Smooth muscle cell (in vitro differentiated cells): ENCODE measurements at regions not wholly inside any gene's neighbourhood (a gene's known extent, or its start where the extent isn't known, plus 50 kb on each side); places are given as distances from the start of the nearest gene placed in this dataset.

ENCODE experiments used
- DNase-seq: peaks from one replicate; lab custom pipeline; 2025; ENCODE audit not compliant: unreplicated experiment; lab: John Stamatoyannopoulos, UW
- H2AFZ ChIP-seq: fragments of 200-600 bp; sonication (generic); 2 replicates; pipeline ENCODE4 v1.6.0; 2016; ENCODE audit warnings: antibody characterized with exemption, low read depth, mild to moderate bottlenecking
- H3F3A ChIP-seq: fragments of 200-600 bp; sonication (generic); 2 replicates; pipeline ENCODE4 v1.6.0; 2017; ENCODE audit warnings: antibody characterized with exemption, low read depth
- H3K27ac ChIP-seq: fragments of 200-600 bp; sonication (generic); 2 replicates; pipeline ENCODE4 v1.5.1; 2016; ENCODE audit warnings: low read depth, mild to moderate bottlenecking
- H3K27me3 ChIP-seq: fragments of 200-600 bp; sonication (generic); 2 replicates; pipeline ENCODE4 v1.6.1; 2016; ENCODE audit warnings: low read depth, mild to moderate bottlenecking
- H3K36me3 ChIP-seq: fragments of 200-600 bp; sonication (generic); 2 replicates; pipeline ENCODE4 v1.5.1; 2016; ENCODE audit warnings: low read depth
- H3K4me1 ChIP-seq: fragments of 200-600 bp; sonication (generic); 2 replicates; pipeline ENCODE4 v1.5.1; 2016; ENCODE audit warnings: low read depth
- H3K4me2 ChIP-seq: fragments of 200-600 bp; sonication (generic); 2 replicates; pipeline ENCODE4 v1.6.0; 2016; ENCODE audit warnings: mild to moderate bottlenecking
- H3K4me3 ChIP-seq: fragments of 200-600 bp; sonication (generic); 2 replicates; pipeline ENCODE4 v1.5.1; 2016; ENCODE audit warnings: mild to moderate bottlenecking
- H3K79me2 ChIP-seq: fragments of 200-600 bp; sonication (generic); 2 replicates; pipeline ENCODE4 v1.6.0; 2016; ENCODE audit warnings: low read depth, mild to moderate bottlenecking
- H3K9ac ChIP-seq: fragments of 200-600 bp; sonication (generic); 2 replicates; pipeline ENCODE4 v1.6.0; 2016; ENCODE audit warnings: low read depth
- H3K9me3 ChIP-seq: fragments of 200-600 bp; sonication (generic); replicated peaks from 2 replicates; pipeline ENCODE4 v1.5.1; 2016; ENCODE audit warnings: low read depth
- H4K20me1 ChIP-seq: fragments of 200-600 bp; sonication (generic); 2 replicates; pipeline ENCODE4 v1.6.0; 2016; ENCODE audit warnings: low read depth
- WGBS: methylation state at CpG from one replicate; pipeline ENCODE4 v1.1.7; 2016; ENCODE audit warnings: low lambda C conversion rate; 5-methylcytosine and 5-hydroxymethylcytosine counted together
- TF ChIP-seq, protein P1 (sequence below): fragments of 200-600 bp; sonication (generic); IDR thresholded peaks from 2 replicates; pipeline ENCODE4 v1.5.1; 2017; ENCODE audit warnings: borderline replicate concordance, mild to moderate bottlenecking, antibody characterized with exemption; ENCODE audit not compliant: insufficient read depth, poor library complexity, severe bottlenecking

DNA sequence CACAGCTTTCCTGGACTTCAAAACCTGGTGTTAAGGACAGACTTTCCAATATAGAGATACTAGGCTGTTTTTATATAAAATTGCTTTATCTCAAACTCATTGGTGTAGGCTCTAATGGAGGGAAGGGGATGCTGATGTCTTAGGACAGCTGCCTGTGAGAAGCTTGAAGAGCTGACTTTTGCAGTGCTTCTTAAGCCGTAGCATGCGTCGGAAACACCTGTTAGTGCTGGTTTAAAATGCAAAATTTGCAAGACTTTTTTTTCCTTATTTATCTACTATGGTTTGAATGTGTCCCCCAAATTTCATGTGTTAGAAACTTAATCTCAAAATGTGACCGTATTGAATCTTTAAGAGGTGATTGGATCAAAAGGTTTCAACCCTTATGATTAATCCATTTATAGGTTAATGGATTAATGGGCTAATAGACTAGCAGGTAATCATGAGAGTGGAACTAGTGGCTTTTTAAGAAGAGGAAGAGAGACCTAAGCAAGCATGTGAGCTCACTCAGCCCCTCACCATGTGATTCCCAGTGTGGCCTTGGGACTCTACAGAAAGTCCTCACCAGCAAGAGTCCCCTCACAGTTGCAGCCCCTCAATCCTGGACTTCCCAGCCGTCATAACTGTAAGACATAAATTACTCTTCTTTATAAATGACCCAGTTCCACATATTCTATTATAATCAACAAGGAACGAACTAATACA is 60.9 kb upstream of the FUT8 start:
- Histone ChIP-seq H3K9me3 (no peaks in the 10 kb centered on the region), H3K4me3 (no peak overlapping the region), H3K36me3 (no peaks in the 10 kb centered on the region), H3K9ac (no peak overlapping the region), H3F3A (no peaks in the 10 kb centered on the region), H3K27me3 (no peaks in the 10 kb centered on the region), H4K20me1 (no peaks in the 10 kb centered on the region), H3K4me2 (no peak overlapping the region), H3K79me2 (no peaks in the 10 kb centered on the region), H2AFZ (no peak overlapping the region), H3K4me1 (no peaks in the 10 kb centered on the region), H3K27ac (no peak overlapping the region)
- WGBS, result 92% methylated on average over 6 of the region's 6 CpGs
- DNase-seq, result no peak
- TF ChIP-seq, protein P1, sequence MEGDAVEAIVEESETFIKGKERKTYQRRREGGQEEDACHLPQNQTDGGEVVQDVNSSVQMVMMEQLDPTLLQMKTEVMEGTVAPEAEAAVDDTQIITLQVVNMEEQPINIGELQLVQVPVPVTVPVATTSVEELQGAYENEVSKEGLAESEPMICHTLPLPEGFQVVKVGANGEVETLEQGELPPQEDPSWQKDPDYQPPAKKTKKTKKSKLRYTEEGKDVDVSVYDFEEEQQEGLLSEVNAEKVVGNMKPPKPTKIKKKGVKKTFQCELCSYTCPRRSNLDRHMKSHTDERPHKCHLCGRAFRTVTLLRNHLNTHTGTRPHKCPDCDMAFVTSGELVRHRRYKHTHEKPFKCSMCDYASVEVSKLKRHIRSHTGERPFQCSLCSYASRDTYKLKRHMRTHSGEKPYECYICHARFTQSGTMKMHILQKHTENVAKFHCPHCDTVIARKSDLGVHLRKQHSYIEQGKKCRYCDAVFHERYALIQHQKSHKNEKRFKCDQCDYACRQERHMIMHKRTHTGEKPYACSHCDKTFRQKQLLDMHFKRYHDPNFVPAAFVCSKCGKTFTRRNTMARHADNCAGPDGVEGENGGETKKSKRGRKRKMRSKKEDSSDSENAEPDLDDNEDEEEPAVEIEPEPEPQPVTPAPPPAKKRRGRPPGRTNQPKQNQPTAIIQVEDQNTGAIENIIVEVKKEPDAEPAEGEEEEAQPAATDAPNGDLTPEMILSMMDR, result no peak

DNA sequence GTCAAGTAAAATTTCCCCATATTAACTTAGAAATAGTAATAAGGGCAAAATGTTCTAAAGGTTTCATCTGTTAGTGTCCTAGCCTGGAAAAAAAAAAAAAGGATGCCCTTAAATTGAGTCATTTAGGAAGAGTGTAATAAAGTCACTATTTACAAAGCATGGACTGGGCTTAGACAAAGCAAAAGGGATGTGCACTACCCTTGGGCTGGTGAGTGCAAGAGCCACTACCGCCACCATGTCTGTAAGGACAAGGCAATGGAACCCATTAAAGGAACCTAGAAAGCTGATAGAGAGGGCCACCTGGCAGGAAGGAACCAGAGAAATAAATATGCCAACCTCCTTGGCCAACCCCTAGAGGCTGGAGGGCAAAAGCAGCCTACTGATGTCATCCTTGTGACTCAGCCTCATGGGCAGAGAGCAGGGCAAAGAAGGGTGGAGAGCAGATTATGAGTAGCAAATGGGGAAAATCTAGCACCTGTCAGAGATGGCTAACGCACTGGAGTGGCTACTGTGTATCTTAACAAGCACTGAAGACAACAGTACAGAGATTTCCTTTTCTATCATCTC is 59.5 kb upstream of the FUT8 start:
- Histone ChIP-seq H3K4me3 (no peak overlapping the region), H3K27ac (no peak overlapping the region)

DNA sequence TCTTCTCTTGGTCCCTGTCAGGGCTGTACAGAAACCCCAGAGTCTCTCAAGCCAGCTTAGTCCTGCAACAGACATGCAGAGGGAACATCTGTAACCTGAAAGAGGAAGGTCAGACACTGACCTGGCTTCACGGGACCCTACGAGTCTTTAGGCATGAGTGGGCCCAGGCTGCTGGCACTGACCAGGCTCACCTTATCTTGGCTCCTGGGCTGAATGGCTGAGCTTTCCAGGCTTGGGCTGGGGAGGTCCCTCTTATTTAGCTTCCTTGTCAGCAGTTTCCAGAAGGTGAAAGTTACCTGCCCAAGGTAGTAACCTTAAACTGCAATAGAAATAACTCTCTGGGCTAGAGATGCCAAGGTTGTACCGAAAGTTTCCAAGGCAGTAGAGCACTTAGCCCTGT is 58.4 kb upstream of the FUT8 start:
- Histone ChIP-seq H3F3A (no peaks in the 10 kb centered on the region), H4K20me1 (no peaks in the 10 kb centered on the region), H3K4me1 (no peaks in the 10 kb centered on the region), H3K36me3 (no peaks in the 10 kb centered on the region), H3K9me3 (no peaks in the 10 kb centered on the region), H3K4me2 (no peak overlapping the region), H3K4me3 (no peak overlapping the region), H3K27ac (no peak overlapping the region), H2AFZ (no peak overlapping the region), H3K9ac (no peak overlapping the region), H3K27me3 (no peaks in the 10 kb centered on the region), H3K79me2 (no peaks in the 10 kb centered on the region)
- DNase-seq, result no peak
- 93% methylated on average over 3 of the region's 3 CpGs for WGBS
- TF ChIP-seq, protein P1, result no peak

More for the DNA sequence above, 59.5 kb upstream of the FUT8 start:
- Histone ChIP-seq H2AFZ (no peak overlapping the region), H3K9me3 (no peaks in the 10 kb centered on the region), H3K27me3 (no peaks in the 10 kb centered on the region), H3F3A (no peaks in the 10 kb centered on the region), H3K9ac (no peak overlapping the region), H4K20me1 (no peaks in the 10 kb centered on the region), H3K36me3 (no peaks in the 10 kb centered on the region), H3K79me2 (no peaks in the 10 kb centered on the region), H3K4me1 (no peaks in the 10 kb centered on the region), H3K4me2 (no peak overlapping the region)
- WGBS, result 85% methylated on average over 2 of the region's 2 CpGs
- TF ChIP-seq, protein P1, result no peak
- DNase-seq, result no peak

DNA sequence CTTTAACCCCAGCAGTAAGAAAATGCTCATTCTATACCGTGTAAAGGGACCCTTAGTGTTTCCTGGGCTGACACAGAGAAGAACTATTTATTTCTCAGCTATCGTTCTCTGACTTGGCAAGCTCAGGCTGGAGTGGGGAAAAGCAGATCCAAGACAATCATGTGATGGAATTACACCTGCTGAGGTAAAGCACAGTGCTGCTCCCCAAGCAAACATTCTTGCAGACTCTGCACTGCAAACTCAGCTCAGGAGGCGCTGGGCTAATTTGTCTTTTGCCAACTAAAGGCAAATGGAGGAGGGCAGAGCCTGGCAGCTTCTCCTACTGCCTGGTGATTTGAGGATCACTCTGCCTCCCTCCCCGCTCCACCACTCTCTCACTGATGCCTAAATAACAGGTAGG is 57.8 kb upstream of the FUT8 start:
- Histone ChIP-seq H3K4me1 (no peaks in the 10 kb centered on the region), H2AFZ (no peak overlapping the region), H3K9ac (no peak overlapping the region), H3K4me2 (no peak overlapping the region), H3K79me2 (no peaks in the 10 kb centered on the region), H4K20me1 (no peaks in the 10 kb centered on the region), H3F3A (no peaks in the 10 kb centered on the region), H3K27ac (no peak overlapping the region), H3K36me3 (no peaks in the 10 kb centered on the region), H3K4me3 (no peak overlapping the region), H3K9me3 (no peaks in the 10 kb centered on the region), H3K27me3 (no peaks in the 10 kb centered on the region)
- WGBS, result 75% methylated on average over 4 of the region's 4 CpGs
- DNase-seq, result no peak
- TF ChIP-seq, protein P1, result no peak
